Hepatocyte (in vitro differentiated cells): ENCODE measurements at regions not wholly inside any gene's neighbourhood (a gene's known extent, or its start where the extent isn't known, plus 50 kb on each side); places are given as distances from the start of the nearest gene placed in this dataset.
"Not testable (repeated sequence)": the region's sequence is repeated elsewhere in the genome, so short reads cannot be mapped to it uniquely, and the experiment has no call there.

Experiments
- EZH2 ChIP-seq: fragments of 200-600 bp; sonication (generic); IDR thresholded peaks from 2 replicates; pipeline ENCODE4 v1.6.1; 2016; ENCODE audit warnings: antibody characterized with exemption, mild to moderate bottlenecking, borderline replicate concordance
- TF ChIP-seq, protein P1 (sequence below): fragments of 200-600 bp; sonication (generic); IDR thresholded peaks from 2 replicates; pipeline ENCODE4 v1.5.1; 2016; ENCODE audit warnings: antibody characterized with exemption, mild to moderate bottlenecking; ENCODE audit not compliant: poor library complexity

DNA sequence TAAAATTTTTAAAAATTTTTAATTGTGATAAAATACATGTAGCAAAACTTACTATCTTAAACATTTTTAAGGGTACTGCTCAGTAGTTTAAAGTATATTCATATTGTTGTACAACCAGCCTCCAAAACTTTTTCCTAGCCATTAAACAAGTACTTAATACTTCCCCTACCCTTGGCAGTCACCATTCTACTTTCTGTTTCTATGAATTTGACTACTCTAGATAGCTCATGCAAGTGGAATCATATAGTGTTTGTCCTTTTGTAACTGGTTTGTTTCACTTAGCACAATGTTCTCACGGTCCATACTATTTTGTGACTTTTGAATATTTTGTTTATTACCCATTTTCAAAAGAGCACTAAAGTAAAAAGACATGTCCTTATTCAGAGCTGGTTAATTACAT is 52.8 kb upstream of the ERV3-1 start:
- TF ChIP-seq, protein P1, sequence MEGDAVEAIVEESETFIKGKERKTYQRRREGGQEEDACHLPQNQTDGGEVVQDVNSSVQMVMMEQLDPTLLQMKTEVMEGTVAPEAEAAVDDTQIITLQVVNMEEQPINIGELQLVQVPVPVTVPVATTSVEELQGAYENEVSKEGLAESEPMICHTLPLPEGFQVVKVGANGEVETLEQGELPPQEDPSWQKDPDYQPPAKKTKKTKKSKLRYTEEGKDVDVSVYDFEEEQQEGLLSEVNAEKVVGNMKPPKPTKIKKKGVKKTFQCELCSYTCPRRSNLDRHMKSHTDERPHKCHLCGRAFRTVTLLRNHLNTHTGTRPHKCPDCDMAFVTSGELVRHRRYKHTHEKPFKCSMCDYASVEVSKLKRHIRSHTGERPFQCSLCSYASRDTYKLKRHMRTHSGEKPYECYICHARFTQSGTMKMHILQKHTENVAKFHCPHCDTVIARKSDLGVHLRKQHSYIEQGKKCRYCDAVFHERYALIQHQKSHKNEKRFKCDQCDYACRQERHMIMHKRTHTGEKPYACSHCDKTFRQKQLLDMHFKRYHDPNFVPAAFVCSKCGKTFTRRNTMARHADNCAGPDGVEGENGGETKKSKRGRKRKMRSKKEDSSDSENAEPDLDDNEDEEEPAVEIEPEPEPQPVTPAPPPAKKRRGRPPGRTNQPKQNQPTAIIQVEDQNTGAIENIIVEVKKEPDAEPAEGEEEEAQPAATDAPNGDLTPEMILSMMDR, result not testable (repeated sequence)
- not testable (repeated sequence) for TF ChIP-seq EZH2
